ENCODE measurements at regions not wholly inside any gene's neighbourhood (a gene's known extent, or its start where the extent isn't known, plus 50 kb on each side); places are given as distances from the start of the nearest gene placed in this dataset.

DNA sequence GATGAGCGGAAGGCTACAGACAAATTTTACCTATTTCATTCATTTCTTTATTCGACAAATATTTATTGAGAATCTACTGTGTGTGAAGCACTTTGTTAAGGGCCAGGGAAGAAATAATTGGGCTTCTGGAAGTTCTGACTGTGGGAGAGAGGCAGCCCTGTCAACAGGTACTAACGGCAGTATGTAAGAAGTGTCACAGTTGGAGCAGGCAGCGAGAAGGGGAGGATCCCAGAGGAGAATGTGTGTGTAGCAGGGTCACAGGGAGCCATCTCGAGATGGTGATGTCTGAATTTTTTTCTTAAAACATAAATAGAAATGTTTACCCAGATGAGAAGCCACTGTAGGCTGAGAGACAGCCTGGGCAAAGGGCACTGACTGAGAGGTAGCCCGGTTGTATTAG lies 163.3 kb upstream of the SLC38A2 start:
- no peaks in the 10 kb centered on the region for H4K20me1 ChIP-seq (ENCODE audit: insufficient read depth)
- H3K27me3 ChIP-seq (ENCODE audit: insufficient read depth, low read length): no peaks in the 10 kb centered on the region
- no peaks in the 10 kb centered on the region for H3K79me2 ChIP-seq (ENCODE audit: insufficient read depth, low read length)
- no peak for DNase-seq (ENCODE audit: low read depth, low spot score)
- intact Hi-C loops (cut with micrococcal nuclease): no loop called here
- 0 out of 2 replicates have a peak overlapping the region, but pooled peaks have one; percentile 4 for H3K27ac ChIP-seq (ENCODE audit: low read depth, low read length)
- no peak overlapping the region for H3K9ac ChIP-seq (ENCODE audit: low read length)
- peaks cover 26 to 32% of the 10 kb centered on the region in 2 experiments for H3K4me1 ChIP-seq (ENCODE audit: control insufficient read depth in 1 of 2, insufficient read depth in 2 of 2, low read length in 2 of 2)
- no peaks in the 10 kb centered on the region for H3K36me3 ChIP-seq (ENCODE audit: control insufficient read depth in 1 of 2, insufficient read depth in 2 of 2, low read length in 2 of 2)
- H2AFZ ChIP-seq (ENCODE audit: low read depth, low read length, poor library complexity, severe bottlenecking): no peak overlapping the region
- ChIA-PET POLR2A (interaction anchor here (0.6 kb wide), 1 partner anchor 104 kb away, joined by 4 read pairs; no protein-coding TSS in a partner anchor), RAD21 (ENCODE audit: low non-redundant PET in 1 of 2, low total read pairs in 2 of 2, uncharacterized antibody in 2 of 2, unreplicated experiment in 2 of 2) (no interaction called here), CTCF (no interaction called here)
- no peaks in the 10 kb centered on the region for H3K9me3 ChIP-seq (ENCODE audit: control insufficient read depth in 1 of 2, insufficient read depth in 1 of 2, low read depth in 1 of 2, low read length in 2 of 2)
- H3K9me2 ChIP-seq (ENCODE audit: insufficient read depth): no peaks in the 10 kb centered on the region
- no peak overlapping the region for H3K4me2 ChIP-seq (ENCODE audit: low read length)
- TF ChIP-seq SRF (IDR thresholded peaks at IDR 0.05; ENCODE audit: low read depth) (no peak), FOSL1 (IDR thresholded peaks at IDR 0.05; ENCODE audit: low read depth) (no peak), ELF1 (IDR thresholded peaks at IDR 0.05; ENCODE audit: borderline replicate concordance, low read depth) (no peak)
- TF ChIP-seq, protein P1, sequence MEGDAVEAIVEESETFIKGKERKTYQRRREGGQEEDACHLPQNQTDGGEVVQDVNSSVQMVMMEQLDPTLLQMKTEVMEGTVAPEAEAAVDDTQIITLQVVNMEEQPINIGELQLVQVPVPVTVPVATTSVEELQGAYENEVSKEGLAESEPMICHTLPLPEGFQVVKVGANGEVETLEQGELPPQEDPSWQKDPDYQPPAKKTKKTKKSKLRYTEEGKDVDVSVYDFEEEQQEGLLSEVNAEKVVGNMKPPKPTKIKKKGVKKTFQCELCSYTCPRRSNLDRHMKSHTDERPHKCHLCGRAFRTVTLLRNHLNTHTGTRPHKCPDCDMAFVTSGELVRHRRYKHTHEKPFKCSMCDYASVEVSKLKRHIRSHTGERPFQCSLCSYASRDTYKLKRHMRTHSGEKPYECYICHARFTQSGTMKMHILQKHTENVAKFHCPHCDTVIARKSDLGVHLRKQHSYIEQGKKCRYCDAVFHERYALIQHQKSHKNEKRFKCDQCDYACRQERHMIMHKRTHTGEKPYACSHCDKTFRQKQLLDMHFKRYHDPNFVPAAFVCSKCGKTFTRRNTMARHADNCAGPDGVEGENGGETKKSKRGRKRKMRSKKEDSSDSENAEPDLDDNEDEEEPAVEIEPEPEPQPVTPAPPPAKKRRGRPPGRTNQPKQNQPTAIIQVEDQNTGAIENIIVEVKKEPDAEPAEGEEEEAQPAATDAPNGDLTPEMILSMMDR (IDR thresholded peaks at IDR 0.05 in 2 of 3, conservative IDR thresholded peaks at IDR 0.05 in 1 of 3; ENCODE audit: borderline replicate concordance in 1 of 3, insufficient read depth in 1 of 3, low read depth in 2 of 3, low read length in 2 of 3): no peak
- no TSS peak for BruUV-seq (replicated peaks)
- H3K4me3 ChIP-seq (replicated peaks in 1 of 2; ENCODE audit: low read depth in 1 of 2, low read length in 2 of 2): no peak overlapping the region
- ATAC-seq: no peak

DNA sequence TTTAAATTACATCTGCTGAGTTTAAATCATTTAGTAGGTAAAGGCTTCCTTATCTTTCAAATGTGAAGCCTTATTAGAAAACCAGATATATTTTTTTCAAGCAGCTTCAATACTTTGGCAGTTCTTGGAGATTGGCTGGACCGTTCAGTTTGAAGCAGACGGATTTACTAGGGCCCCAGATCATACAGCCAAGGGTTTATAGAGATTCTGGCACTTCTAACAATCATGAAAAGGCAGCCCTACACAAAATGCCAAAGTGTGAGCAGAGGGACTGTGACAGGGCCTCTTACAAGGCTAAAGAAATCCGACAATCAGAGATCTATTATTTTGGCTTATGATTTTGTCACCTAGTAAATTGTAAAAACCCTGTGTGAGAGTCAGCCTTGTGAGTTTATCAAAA lies 162.8 kb upstream of the SLC38A2 start:
- no peak overlapping the region for H3K27ac ChIP-seq (ENCODE audit: low read depth, low read length)
- peaks cover 31 to 37% of the 10 kb centered on the region in 2 experiments for H3K4me1 ChIP-seq (ENCODE audit: control insufficient read depth in 1 of 2, insufficient read depth in 2 of 2, low read length in 2 of 2)
- POLR2A ChIA-PET: interaction anchor here (0.6 kb wide), 1 partner anchor 104 kb away, joined by 4 read pairs; no protein-coding TSS in a partner anchor
- TF ChIP-seq YY1 (IDR thresholded peaks at IDR 0.05; ENCODE audit: extremely low read depth, insufficient replicate concordance, low read depth, low read length): no peak
- TF ChIP-seq ZFX (IDR thresholded peaks at IDR 0.05): no peak
- no peak for TF ChIP-seq POLR2AphosphoS5 (IDR thresholded peaks at IDR 0.05; ENCODE audit: low read depth, low read length)
- TF ChIP-seq FOSL1 (IDR thresholded peaks at IDR 0.05; ENCODE audit: low read depth): no peak
- TF ChIP-seq SRF (IDR thresholded peaks at IDR 0.05; ENCODE audit: low read depth): no peak
- TF ChIP-seq RAD21 (IDR thresholded peaks at IDR 0.05; ENCODE audit: low read depth): no peak
- no peak for TF ChIP-seq ELF1 (IDR thresholded peaks at IDR 0.05; ENCODE audit: borderline replicate concordance, low read depth)
- no peak for TF ChIP-seq EGR1 (IDR thresholded peaks at IDR 0.05; ENCODE audit: low read depth)
- TF ChIP-seq, protein P2, sequence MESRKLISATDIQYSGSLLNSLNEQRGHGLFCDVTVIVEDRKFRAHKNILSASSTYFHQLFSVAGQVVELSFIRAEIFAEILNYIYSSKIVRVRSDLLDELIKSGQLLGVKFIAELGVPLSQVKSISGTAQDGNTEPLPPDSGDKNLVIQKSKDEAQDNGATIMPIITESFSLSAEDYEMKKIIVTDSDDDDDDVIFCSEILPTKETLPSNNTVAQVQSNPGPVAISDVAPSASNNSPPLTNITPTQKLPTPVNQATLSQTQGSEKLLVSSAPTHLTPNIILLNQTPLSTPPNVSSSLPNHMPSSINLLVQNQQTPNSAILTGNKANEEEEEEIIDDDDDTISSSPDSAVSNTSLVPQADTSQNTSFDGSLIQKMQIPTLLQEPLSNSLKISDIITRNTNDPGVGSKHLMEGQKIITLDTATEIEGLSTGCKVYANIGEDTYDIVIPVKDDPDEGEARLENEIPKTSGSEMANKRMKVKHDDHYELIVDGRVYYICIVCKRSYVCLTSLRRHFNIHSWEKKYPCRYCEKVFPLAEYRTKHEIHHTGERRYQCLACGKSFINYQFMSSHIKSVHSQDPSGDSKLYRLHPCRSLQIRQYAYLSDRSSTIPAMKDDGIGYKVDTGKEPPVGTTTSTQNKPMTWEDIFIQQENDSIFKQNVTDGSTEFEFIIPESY (IDR thresholded peaks at IDR 0.05; ENCODE audit: extremely low read depth, insufficient replicate concordance, low read length): no peak
- TF ChIP-seq, protein P3, sequence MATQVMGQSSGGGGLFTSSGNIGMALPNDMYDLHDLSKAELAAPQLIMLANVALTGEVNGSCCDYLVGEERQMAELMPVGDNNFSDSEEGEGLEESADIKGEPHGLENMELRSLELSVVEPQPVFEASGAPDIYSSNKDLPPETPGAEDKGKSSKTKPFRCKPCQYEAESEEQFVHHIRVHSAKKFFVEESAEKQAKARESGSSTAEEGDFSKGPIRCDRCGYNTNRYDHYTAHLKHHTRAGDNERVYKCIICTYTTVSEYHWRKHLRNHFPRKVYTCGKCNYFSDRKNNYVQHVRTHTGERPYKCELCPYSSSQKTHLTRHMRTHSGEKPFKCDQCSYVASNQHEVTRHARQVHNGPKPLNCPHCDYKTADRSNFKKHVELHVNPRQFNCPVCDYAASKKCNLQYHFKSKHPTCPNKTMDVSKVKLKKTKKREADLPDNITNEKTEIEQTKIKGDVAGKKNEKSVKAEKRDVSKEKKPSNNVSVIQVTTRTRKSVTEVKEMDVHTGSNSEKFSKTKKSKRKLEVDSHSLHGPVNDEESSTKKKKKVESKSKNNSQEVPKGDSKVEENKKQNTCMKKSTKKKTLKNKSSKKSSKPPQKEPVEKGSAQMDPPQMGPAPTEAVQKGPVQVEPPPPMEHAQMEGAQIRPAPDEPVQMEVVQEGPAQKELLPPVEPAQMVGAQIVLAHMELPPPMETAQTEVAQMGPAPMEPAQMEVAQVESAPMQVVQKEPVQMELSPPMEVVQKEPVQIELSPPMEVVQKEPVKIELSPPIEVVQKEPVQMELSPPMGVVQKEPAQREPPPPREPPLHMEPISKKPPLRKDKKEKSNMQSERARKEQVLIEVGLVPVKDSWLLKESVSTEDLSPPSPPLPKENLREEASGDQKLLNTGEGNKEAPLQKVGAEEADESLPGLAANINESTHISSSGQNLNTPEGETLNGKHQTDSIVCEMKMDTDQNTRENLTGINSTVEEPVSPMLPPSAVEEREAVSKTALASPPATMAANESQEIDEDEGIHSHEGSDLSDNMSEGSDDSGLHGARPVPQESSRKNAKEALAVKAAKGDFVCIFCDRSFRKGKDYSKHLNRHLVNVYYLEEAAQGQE (IDR thresholded peaks at IDR 0.05; ENCODE audit: low read depth): no peak
- TF ChIP-seq, protein P4, sequence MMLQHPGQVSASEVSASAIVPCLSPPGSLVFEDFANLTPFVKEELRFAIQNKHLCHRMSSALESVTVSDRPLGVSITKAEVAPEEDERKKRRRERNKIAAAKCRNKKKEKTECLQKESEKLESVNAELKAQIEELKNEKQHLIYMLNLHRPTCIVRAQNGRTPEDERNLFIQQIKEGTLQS (IDR thresholded peaks at IDR 0.05): no peak

More for the DNA sequence above, 162.8 kb upstream of the SLC38A2 start:
- BruUV-seq (replicated peaks): no TSS peak
- ChIA-PET CTCF (no interaction called here), RAD21 (ENCODE audit: low non-redundant PET in 1 of 2, low total read pairs in 2 of 2, uncharacterized antibody in 2 of 2, unreplicated experiment in 2 of 2) (no interaction called here)
- no peaks in the 10 kb centered on the region for H3K9me2 ChIP-seq (ENCODE audit: insufficient read depth)
- DNase-seq (ENCODE audit: low read depth, low spot score): no peak
- ATAC-seq: no peak
- no peaks in the 10 kb centered on the region for H3K27me3 ChIP-seq (ENCODE audit: insufficient read depth, low read length)
- intact Hi-C loops (cut with micrococcal nuclease): no loop called here
- no peak overlapping the region for H2AFZ ChIP-seq (ENCODE audit: low read depth, low read length, poor library complexity, severe bottlenecking)
- no peaks in the 10 kb centered on the region for H3K36me3 ChIP-seq (ENCODE audit: control insufficient read depth in 1 of 2, insufficient read depth in 2 of 2, low read length in 2 of 2)
- no peak overlapping the region for H3K9ac ChIP-seq (ENCODE audit: low read length)
- H3K79me2 ChIP-seq (ENCODE audit: insufficient read depth, low read length): no peaks in the 10 kb centered on the region
- H3K4me2 ChIP-seq (ENCODE audit: low read length): no peak overlapping the region
- no peak overlapping the region for H3K4me3 ChIP-seq (replicated peaks in 1 of 2; ENCODE audit: low read depth in 1 of 2, low read length in 2 of 2)
- no peaks in the 10 kb centered on the region for H4K20me1 ChIP-seq (ENCODE audit: insufficient read depth)
- no peaks in the 10 kb centered on the region for H3K9me3 ChIP-seq (ENCODE audit: control insufficient read depth in 1 of 2, insufficient read depth in 1 of 2, low read depth in 1 of 2, low read length in 2 of 2)

Data from HCT116 (cell line).